ENCODE measurements at regions not wholly inside any gene's neighbourhood (a gene's known extent, or its start where the extent isn't known, plus 50 kb on each side); places are given as distances from the start of the nearest gene placed in this dataset.

- Histone ChIP-seq H3K14ac (ENCODE audit: low read length in 2 of 2) (no peak overlapping the region), H3K9ac (ENCODE audit: low read length) (no peak overlapping the region), H3K9me3 (ENCODE audit: control insufficient read depth, low read length) (peaks cover 11% of the 10 kb centered on the region), H4K91ac (ENCODE audit: low read length) (no peak overlapping the region), H2BK12ac (ENCODE audit: low read length in 2 of 2) (no peak overlapping the region), H2AFZ (ENCODE audit: low read depth, low read length) (no peak overlapping the region), H3K4ac (ENCODE audit: low read depth in 1 of 2, low read length in 2 of 2) (no peak overlapping the region), H4K8ac (ENCODE audit: low read length) (no peak overlapping the region), H2AK5ac (ENCODE audit: low read length, severe bottlenecking) (no peak overlapping the region), H3K36me3 (ENCODE audit: control insufficient read depth in 1 of 2, insufficient read depth in 2 of 2, low read depth in 1 of 2, low read length in 2 of 2) (no peaks in the 10 kb centered on the region), H2BK5ac (ENCODE audit: low read depth, low read length, poor library complexity, severe bottlenecking) (no peak overlapping the region), H2BK15ac (ENCODE audit: low read depth, poor library complexity, severe bottlenecking) (no peak overlapping the region), H2BK120ac (ENCODE audit: low read depth, low read length) (no peak overlapping the region), H3K4me1 (ENCODE audit: control insufficient read depth, insufficient read depth, low read depth, low read length) (no peaks in the 10 kb centered on the region), H3K27me3 (ENCODE audit: control insufficient read depth in 1 of 2, insufficient read depth in 1 of 2, low read length in 2 of 2) (no peaks in the 10 kb centered on the region), H3K79me1 (replicated peaks; ENCODE audit: low read length, poor library complexity, severe bottlenecking) (no peaks in the 10 kb centered on the region), H3K27ac (ENCODE audit: low read length, poor library complexity, severe bottlenecking) (no peak overlapping the region), H3K18ac (ENCODE audit: low read depth in 1 of 2, low read length in 2 of 2) (no peak overlapping the region), H3K4me2 (ENCODE audit: low read length, poor library complexity, severe bottlenecking) (no peak overlapping the region), H3K4me3 (ENCODE audit: insufficient read depth in 1 of 2, low read depth in 1 of 2, low read length in 2 of 2) (no peak overlapping the region), H3K23ac (ENCODE audit: low read length in 2 of 2) (no peak overlapping the region)
- WGBS, result 87% methylated on average over 9 of the region's 9 CpGs
- DNase-seq, result no peak
Observed at GRCh38 chr2:7984693-7985353, 697.0 kb upstream of the ID2 start.

GRCh38 chr2:7986431-7986830 is 695.4 kb upstream of the ID2 start:
- no peak overlapping the region for H3K14ac ChIP-seq (ENCODE audit: low read length in 2 of 2)
- H3K4ac ChIP-seq (ENCODE audit: low read depth in 1 of 2, low read length in 2 of 2), result no peak overlapping the region
- peaks cover 11% of the 10 kb centered on the region for H3K9me3 ChIP-seq (ENCODE audit: control insufficient read depth, low read length)
- no peak overlapping the region for H2BK120ac ChIP-seq (ENCODE audit: low read depth, low read length)
- no peak overlapping the region for H3K4me2 ChIP-seq (ENCODE audit: low read length, poor library complexity, severe bottlenecking)
- no peaks in the 10 kb centered on the region for H3K79me1 ChIP-seq (replicated peaks; ENCODE audit: low read length, poor library complexity, severe bottlenecking)
- no peak overlapping the region for H3K4me3 ChIP-seq (ENCODE audit: insufficient read depth in 1 of 2, low read depth in 1 of 2, low read length in 2 of 2)
- H2BK15ac ChIP-seq (ENCODE audit: low read depth, poor library complexity, severe bottlenecking), result no peak overlapping the region
- no peak overlapping the region for H3K27ac ChIP-seq (ENCODE audit: low read length, poor library complexity, severe bottlenecking)
- 93% methylated on average over 3 of the region's 3 CpGs for whole genome bisulfite sequencing
- H4K8ac ChIP-seq (ENCODE audit: low read length), result no peak overlapping the region
- no peak overlapping the region for H3K9ac ChIP-seq (ENCODE audit: low read length)
- no peak overlapping the region for H3K18ac ChIP-seq (ENCODE audit: low read depth in 1 of 2, low read length in 2 of 2)
- no peak overlapping the region for H2BK12ac ChIP-seq (ENCODE audit: low read length in 2 of 2)
- no peak for DNase-seq
- H3K23ac ChIP-seq (ENCODE audit: low read length in 2 of 2), result no peak overlapping the region
- no peak overlapping the region for H4K91ac ChIP-seq (ENCODE audit: low read length)
- H3K4me1 ChIP-seq (ENCODE audit: control insufficient read depth, insufficient read depth, low read depth, low read length), result no peaks in the 10 kb centered on the region
- H2AFZ ChIP-seq (ENCODE audit: low read depth, low read length), result no peak overlapping the region
- no peak overlapping the region for H2AK5ac ChIP-seq (ENCODE audit: low read length, severe bottlenecking)
- no peak overlapping the region for H2BK5ac ChIP-seq (ENCODE audit: low read depth, low read length, poor library complexity, severe bottlenecking)
- H3K27me3 ChIP-seq (ENCODE audit: control insufficient read depth in 1 of 2, insufficient read depth in 1 of 2, low read length in 2 of 2), result no peaks in the 10 kb centered on the region
- no peaks in the 10 kb centered on the region for H3K36me3 ChIP-seq (ENCODE audit: control insufficient read depth in 1 of 2, insufficient read depth in 2 of 2, low read depth in 1 of 2, low read length in 2 of 2)

- Histone ChIP-seq H2BK120ac (ENCODE audit: low read depth, low read length) (no peak overlapping the region), H3K36me3 (ENCODE audit: control insufficient read depth in 1 of 2, insufficient read depth in 2 of 2, low read depth in 1 of 2, low read length in 2 of 2) (no peaks in the 10 kb centered on the region), H3K27ac (ENCODE audit: low read length, poor library complexity, severe bottlenecking) (no peak overlapping the region), H3K18ac (ENCODE audit: low read depth in 1 of 2, low read length in 2 of 2) (no peak overlapping the region), H3K14ac (ENCODE audit: low read length in 2 of 2) (no peak overlapping the region), H3K27me3 (ENCODE audit: control insufficient read depth in 1 of 2, insufficient read depth in 1 of 2, low read length in 2 of 2) (no peaks in the 10 kb centered on the region), H2AK5ac (ENCODE audit: low read length, severe bottlenecking) (no peak overlapping the region), H3K4me2 (ENCODE audit: low read length, poor library complexity, severe bottlenecking) (no peak overlapping the region), H3K4me1 (ENCODE audit: control insufficient read depth, insufficient read depth, low read depth, low read length) (no peaks in the 10 kb centered on the region), H4K8ac (ENCODE audit: low read length) (no peak overlapping the region), H3K23ac (ENCODE audit: low read length in 2 of 2) (no peak overlapping the region), H3K9me3 (ENCODE audit: control insufficient read depth, low read length) (no peaks in the 10 kb centered on the region), H2BK5ac (ENCODE audit: low read depth, low read length, poor library complexity, severe bottlenecking) (no peak overlapping the region), H2BK15ac (ENCODE audit: low read depth, poor library complexity, severe bottlenecking) (no peak overlapping the region), H3K79me1 (replicated peaks; ENCODE audit: low read length, poor library complexity, severe bottlenecking) (no peaks in the 10 kb centered on the region), H4K91ac (ENCODE audit: low read length) (no peak overlapping the region), H3K9ac (ENCODE audit: low read length) (no peak overlapping the region), H3K4me3 (ENCODE audit: insufficient read depth in 1 of 2, low read depth in 1 of 2, low read length in 2 of 2) (no peak overlapping the region), H2AFZ (ENCODE audit: low read depth, low read length) (no peak overlapping the region), H2BK12ac (ENCODE audit: low read length in 2 of 2) (no peak overlapping the region), H3K4ac (ENCODE audit: low read depth in 1 of 2, low read length in 2 of 2) (no peak overlapping the region)
- DNase-seq, result no peak
Observed at GRCh38 chr2:7987992-7988391, 693.9 kb upstream of the ID2 start.

- WGBS, result 20% methylated on average over 1 of the region's 1 CpG
- Histone ChIP-seq H2BK120ac (ENCODE audit: low read depth, low read length) (no peak overlapping the region), H3K4ac (ENCODE audit: low read depth in 1 of 2, low read length in 2 of 2) (no peak overlapping the region), H3K4me3 (ENCODE audit: insufficient read depth in 1 of 2, low read depth in 1 of 2, low read length in 2 of 2) (no peak overlapping the region), H3K4me1 (ENCODE audit: control insufficient read depth, insufficient read depth, low read depth, low read length) (no peaks in the 10 kb centered on the region), H3K18ac (ENCODE audit: low read depth in 1 of 2, low read length in 2 of 2) (no peak overlapping the region), H3K27ac (ENCODE audit: low read length, poor library complexity, severe bottlenecking) (no peak overlapping the region), H2BK5ac (ENCODE audit: low read depth, low read length, poor library complexity, severe bottlenecking) (no peak overlapping the region), H3K23ac (ENCODE audit: low read length in 2 of 2) (no peak overlapping the region), H2BK12ac (ENCODE audit: low read length in 2 of 2) (no peak overlapping the region), H2AK5ac (ENCODE audit: low read length, severe bottlenecking) (no peak overlapping the region), H2BK15ac (ENCODE audit: low read depth, poor library complexity, severe bottlenecking) (no peak overlapping the region), H3K79me1 (replicated peaks; ENCODE audit: low read length, poor library complexity, severe bottlenecking) (no peaks in the 10 kb centered on the region), H2AFZ (ENCODE audit: low read depth, low read length) (no peak overlapping the region), H4K8ac (ENCODE audit: low read length) (no peak overlapping the region), H3K14ac (ENCODE audit: low read length in 2 of 2) (no peak overlapping the region), H3K36me3 (ENCODE audit: control insufficient read depth in 1 of 2, insufficient read depth in 2 of 2, low read depth in 1 of 2, low read length in 2 of 2) (no peaks in the 10 kb centered on the region), H3K4me2 (ENCODE audit: low read length, poor library complexity, severe bottlenecking) (no peak overlapping the region), H3K27me3 (ENCODE audit: control insufficient read depth in 1 of 2, insufficient read depth in 1 of 2, low read length in 2 of 2) (no peaks in the 10 kb centered on the region), H3K9me3 (ENCODE audit: control insufficient read depth, low read length) (no peaks in the 10 kb centered on the region), H4K91ac (ENCODE audit: low read length) (no peak overlapping the region), H3K9ac (ENCODE audit: low read length) (no peak overlapping the region)
- DNase-seq, result no peak
Observed at GRCh38 chr2:7988440-7988839, 693.4 kb upstream of the ID2 start.

Data from mesenchymal stem cell (in vitro differentiated cells and primary cell).